NT2/D1 (cell line): ENCODE measurements at regions not wholly inside any gene's neighbourhood (a gene's known extent, or its start where the extent isn't known, plus 50 kb on each side); places are given as distances from the start of the nearest gene placed in this dataset.

Experiments
- DNase-seq: peaks from one replicate; pipeline ENCODE4 v3.0.0-alpha.2; 2011; ENCODE audit warnings: low read depth, low spot score
- H3K27me3 ChIP-seq: 2 replicates; pipeline ENCODE4 v1.6.0; 2011; ENCODE audit warnings: mild to moderate bottlenecking; ENCODE audit not compliant: insufficient read length, insufficient read depth
- H3K36me3 ChIP-seq: 2 replicates; pipeline ENCODE4 v1.6.1; 2011; ENCODE audit warnings: mild to moderate bottlenecking, low read length, mixed read lengths; ENCODE audit not compliant: insufficient read depth, insufficient read length
- H3K4me1 ChIP-seq: 2 replicates; pipeline ENCODE4 v1.5.1; 2011; ENCODE audit not compliant: insufficient read depth, insufficient read length
- H3K4me3 ChIP-seq: 2 replicates; pipeline ENCODE4 v1.5.1; 2011; ENCODE audit warnings: low read depth; ENCODE audit not compliant: insufficient read length
- H3K9ac ChIP-seq: 2 replicates; pipeline ENCODE4 v1.6.0; 2011; ENCODE audit warnings: low read depth; ENCODE audit not compliant: insufficient read length
- H3K9me3 ChIP-seq: 2 replicates; pipeline ENCODE4 v1.5.1; 2011; ENCODE audit warnings: mild to moderate bottlenecking, low read length; ENCODE audit not compliant: insufficient read depth
- SUZ12 ChIP-seq: IDR thresholded peaks from 2 replicates; pipeline ENCODE4 v1.6.1; 2011; ENCODE audit not compliant: insufficient read length, insufficient read depth; ENCODE audit errors: extremely low read depth
- YY1 ChIP-seq: IDR thresholded peaks from 2 replicates; pipeline ENCODE4 v1.6.1; 2011; ENCODE audit not compliant: insufficient read length, insufficient read depth
- ZNF274 ChIP-seq: IDR thresholded peaks from 2 replicates; pipeline ENCODE4 v1.6.1; 2011; ENCODE audit warnings: mild to moderate bottlenecking, low read depth, low read length

DNA sequence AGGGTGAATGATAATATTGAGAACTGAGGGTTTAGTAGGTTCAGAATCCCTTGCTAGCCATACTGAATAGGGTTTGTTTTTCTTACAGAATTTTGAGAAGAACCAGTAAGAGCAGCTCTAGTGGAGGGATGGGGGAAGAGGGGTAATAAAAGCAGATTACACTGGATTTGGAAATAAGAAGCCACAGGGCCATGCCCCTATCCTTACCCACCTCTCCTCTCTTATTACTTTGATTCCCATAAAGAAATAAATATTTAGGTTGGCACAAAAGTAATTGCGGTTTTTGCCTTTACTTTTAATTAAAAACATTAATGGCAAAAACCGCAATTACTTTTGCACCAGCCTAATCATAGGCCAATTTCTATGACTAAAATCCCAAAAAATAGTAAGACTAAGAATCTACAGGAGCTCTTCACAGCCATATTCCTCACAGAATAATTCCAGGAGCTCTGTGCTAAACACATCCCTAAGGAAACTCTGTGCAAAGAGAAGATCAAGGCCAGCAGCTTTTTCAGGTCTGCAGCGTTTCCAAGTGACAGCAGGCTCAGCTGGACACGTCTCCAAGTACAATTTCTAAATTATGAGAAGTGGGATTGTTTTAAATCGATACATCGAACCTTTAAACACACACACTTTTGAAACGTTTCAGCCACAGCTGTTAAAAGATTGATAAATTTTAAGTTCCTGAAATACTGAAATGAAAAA lies 58.4 kb upstream of the RTN4 start:
- TF ChIP-seq YY1 (no peak), ZNF274 (no peak), SUZ12 (no peak)
- Histone ChIP-seq H3K9me3 (no peaks in the 10 kb centered on the region), H3K4me1 (no peaks in the 10 kb centered on the region), H3K27me3 (no peaks in the 10 kb centered on the region), H3K36me3 (no peaks in the 10 kb centered on the region), H3K4me3 (no peak overlapping the region), H3K9ac (no peak overlapping the region)
- DNase-seq: no peak

DNA sequence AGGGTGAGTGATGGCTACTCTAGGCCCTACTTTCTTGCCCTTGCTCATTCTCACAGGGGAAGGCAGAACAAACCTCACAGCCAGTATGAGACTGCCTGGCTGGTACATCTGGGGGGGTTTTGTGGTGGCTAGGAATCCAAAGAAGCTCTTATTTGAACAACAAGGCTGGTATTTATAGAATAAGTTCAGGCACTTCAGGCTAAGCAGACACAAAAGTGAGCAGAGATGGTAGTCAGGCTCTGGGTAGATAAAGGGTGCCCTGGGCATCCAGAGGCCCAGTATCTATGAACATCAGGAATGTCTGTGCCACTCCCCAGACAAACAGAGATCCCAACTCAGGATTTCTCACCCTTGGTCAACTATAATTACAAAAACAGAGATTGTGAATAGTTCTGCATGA lies 57.2 kb upstream of the RTN4 start:
- no peak for DNase-seq
- TF ChIP-seq YY1: no peak
- TF ChIP-seq ZNF274: no peak
- TF ChIP-seq SUZ12: no peak
- Histone ChIP-seq H3K36me3 (no peaks in the 10 kb centered on the region), H3K27me3 (no peaks in the 10 kb centered on the region), H3K4me1 (no peaks in the 10 kb centered on the region), H3K4me3 (no peak overlapping the region), H3K9ac (no peak overlapping the region), H3K9me3 (no peaks in the 10 kb centered on the region)

DNA sequence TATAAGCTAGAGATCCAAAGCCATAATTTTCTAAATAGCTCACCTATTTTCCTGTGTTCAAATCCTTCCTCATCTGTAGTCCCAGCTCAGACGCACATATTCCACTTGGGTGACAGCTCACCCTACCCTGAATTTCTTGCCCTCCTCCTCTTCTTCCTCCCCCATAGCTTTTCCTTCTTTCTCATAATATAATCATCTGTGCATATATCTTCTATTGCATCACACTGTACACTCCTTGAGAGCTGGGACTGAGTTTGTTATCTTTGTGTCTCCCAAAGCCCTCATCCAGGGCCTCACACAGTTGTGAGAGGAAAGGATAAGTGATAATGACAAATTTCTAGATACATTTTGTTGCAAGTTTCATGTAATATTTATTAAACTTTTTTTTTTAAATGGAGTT lies 55.9 kb upstream of the RTN4 start:
- Histone ChIP-seq H3K27me3 (no peaks in the 10 kb centered on the region), H3K4me1 (no peaks in the 10 kb centered on the region)
- no peak for DNase-seq

DNA sequence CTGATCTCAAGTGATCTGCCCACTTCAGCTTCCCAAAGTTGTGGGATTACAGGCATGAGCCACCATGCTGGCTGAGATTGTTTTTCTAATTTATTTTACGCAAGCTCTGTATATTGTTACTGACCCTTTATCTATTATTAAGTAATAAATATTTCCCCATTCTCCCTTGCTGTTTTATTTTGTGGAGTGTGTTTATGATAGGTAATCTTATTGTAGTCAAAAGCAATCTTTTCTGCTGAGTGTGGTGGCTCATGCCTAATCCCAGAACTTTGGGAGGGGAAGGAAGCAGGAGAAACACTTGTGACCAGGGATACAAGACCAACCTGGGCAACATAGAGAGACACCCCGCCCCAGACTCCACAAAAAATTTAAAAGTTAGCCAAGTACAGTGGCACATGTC lies 55.2 kb upstream of the RTN4 start:
- H3K9me3 ChIP-seq: no peaks in the 10 kb centered on the region
- no peaks in the 10 kb centered on the region for H3K36me3 ChIP-seq
- H3K4me1 ChIP-seq: no peaks in the 10 kb centered on the region
- no peak overlapping the region for H3K4me3 ChIP-seq
- DNase-seq: no peak
- TF ChIP-seq YY1 (no peak), SUZ12 (no peak), ZNF274 (no peak)
- no peaks in the 10 kb centered on the region for H3K27me3 ChIP-seq
- H3K9ac ChIP-seq: no peak overlapping the region

More for the DNA sequence above, 55.9 kb upstream of the RTN4 start:
- Histone ChIP-seq H3K4me3 (no peak overlapping the region), H3K9me3 (no peaks in the 10 kb centered on the region), H3K9ac (no peak overlapping the region), H3K36me3 (no peaks in the 10 kb centered on the region)
- TF ChIP-seq ZNF274 (no peak), YY1 (no peak), SUZ12 (no peak)

GRCh38 chr2:55103046-55103445 lies 52.8 kb upstream of the RTN4 start:
- no peak overlapping the region for H3K4me3 ChIP-seq
- DNase-seq: no peak
- no peaks in the 10 kb centered on the region for H3K9me3 ChIP-seq
- H3K4me1 ChIP-seq: no peaks in the 10 kb centered on the region
- no peaks in the 10 kb centered on the region for H3K36me3 ChIP-seq
- no peak for TF ChIP-seq YY1
- no peak for TF ChIP-seq ZNF274
- no peak overlapping the region for H3K9ac ChIP-seq
- no peaks in the 10 kb centered on the region for H3K27me3 ChIP-seq

- no peak for DNase-seq
- no peaks in the 10 kb centered on the region for H3K4me1 ChIP-seq
These were observed 52.0 kb upstream of the RTN4 start for GRCh38 chr2:55102056-55102812.

GRCh38 chr2:55101466-55101865 lies 51.2 kb upstream of the RTN4 start:
- TF ChIP-seq ZNF274: no peak
- no peak for TF ChIP-seq YY1
- no peak for TF ChIP-seq SUZ12
- no peaks in the 10 kb centered on the region for H3K4me1 ChIP-seq
- no peak for DNase-seq
- H3K9me3 ChIP-seq: no peaks in the 10 kb centered on the region
- H3K9ac ChIP-seq: no peak overlapping the region
- H3K27me3 ChIP-seq: no peaks in the 10 kb centered on the region
- H3K36me3 ChIP-seq: no peaks in the 10 kb centered on the region
- H3K4me3 ChIP-seq: no peak overlapping the region

More at GRCh38 chr2:55102056-55102812, 52.0 kb upstream of the RTN4 start:
- Histone ChIP-seq H3K9ac (no peak overlapping the region), H3K36me3 (no peaks in the 10 kb centered on the region), H3K4me3 (no peak overlapping the region), H3K27me3 (no peaks in the 10 kb centered on the region), H3K9me3 (no peaks in the 10 kb centered on the region)
- TF ChIP-seq YY1: no peak
- no peak for TF ChIP-seq ZNF274
- TF ChIP-seq SUZ12: no peak
